RWPE1 (cell line): ENCODE measurements at regions not wholly inside any gene's neighbourhood (a gene's known extent, or its start where the extent isn't known, plus 50 kb on each side); places are given as distances from the start of the nearest gene placed in this dataset.

Experiments
- CTCF ChIA-PET: fragments of 350-600 bp; sonication (Branson Sonifier 250); formaldehyde crosslinking; extraction: SDS; loops from one replicate; lab custom pipeline; 2021; lab: Yijun Ruan, JAX
- POLR2A ChIA-PET: fragments of 400-600 bp; formaldehyde crosslinking; extraction: SDS; loops from one replicate; lab custom pipeline; 2020; ENCODE audit warnings: antibody characterized with exemption; ENCODE audit not compliant: low non-redundant PET; lab: Yijun Ruan, JAX
- DNase-seq: peaks from one replicate; pipeline ENCODE4 v3.0.0; 2012; ENCODE audit warnings: low spot score
- H3K27ac ChIP-seq: fragments of 450-650 bp; 2 replicates; pipeline ENCODE4 v1.5.1; 2017
- CTCF ChIP-seq: fragments of 450-650 bp; conservative IDR thresholded peaks from 2 replicates; pipeline ENCODE4 v1.5.1; 2017; ENCODE audit warnings: low read depth, mild to moderate bottlenecking

- DNase-seq = no peak
- no peak for TF ChIP-seq CTCF
- CTCF ChIA-PET = no interaction called here
- POLR2A ChIA-PET = no interaction called here
- no peak overlapping the region for H3K27ac ChIP-seq
Measured at GRCh38 chr1:80925130-80925805, 875.5 kb upstream of the ADGRL2 start.

DNA sequence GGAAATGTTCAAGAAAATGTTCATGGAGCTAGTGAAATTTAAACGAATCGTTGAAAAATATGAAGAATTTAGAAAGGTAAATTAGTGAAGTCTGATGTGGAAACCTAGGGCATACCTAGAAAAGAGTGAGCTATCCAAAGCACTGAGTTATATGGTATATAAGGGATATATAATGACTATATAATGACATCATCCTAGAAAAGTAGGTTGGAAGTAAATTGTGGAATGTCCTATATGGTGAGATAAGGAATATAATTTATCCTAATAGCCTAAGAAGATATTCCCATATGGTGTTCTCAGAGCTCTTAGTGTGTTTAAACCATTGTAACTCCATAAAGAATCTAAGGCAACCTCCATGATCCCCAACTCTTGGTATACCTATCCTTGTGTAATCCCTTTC, 876.4 kb upstream of the ADGRL2 start:
- TF ChIP-seq CTCF = no peak
- POLR2A ChIA-PET = no interaction called here
- DNase-seq = no peak
- CTCF ChIA-PET = interaction anchor here (0.6 kb wide), 1 partner anchor 61 kb away, joined by 5 read pairs; no protein-coding TSS in a partner anchor
- no peak overlapping the region for H3K27ac ChIP-seq

GRCh38 chr1:80922906-80923305, 877.8 kb upstream of the ADGRL2 start:
- H3K27ac ChIP-seq = no peak overlapping the region
- DNase-seq = no peak
- no peak for TF ChIP-seq CTCF
- ChIA-PET CTCF (no interaction called here), POLR2A (no interaction called here)

DNA sequence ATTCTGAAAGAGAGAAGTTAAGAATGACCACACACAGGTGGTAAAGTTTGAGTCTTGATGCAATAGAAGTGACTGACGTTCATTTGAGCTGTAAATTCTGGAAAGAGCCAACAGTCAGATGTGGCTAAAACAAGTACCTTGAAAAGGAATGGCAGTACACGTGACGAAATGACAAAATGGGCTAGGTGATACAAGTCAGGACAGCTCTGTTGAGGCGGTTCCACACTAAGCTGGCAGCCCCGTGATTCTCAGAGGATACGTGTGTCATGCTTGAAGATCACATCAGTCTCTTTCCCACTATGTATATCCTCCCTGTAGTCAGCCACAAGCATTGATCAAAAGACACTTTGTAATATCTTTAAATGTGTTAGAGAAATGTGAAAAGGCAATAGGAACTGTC, 881.3 kb upstream of the ADGRL2 start:
- ChIA-PET CTCF (no interaction called here), POLR2A (no interaction called here)
- H3K27ac ChIP-seq = no peak overlapping the region
- TF ChIP-seq CTCF = no peak
- no peak for DNase-seq

- no peak for TF ChIP-seq CTCF
- H3K27ac ChIP-seq = no peak overlapping the region
- DNase-seq = no peak
- ChIA-PET POLR2A (no interaction called here), CTCF (no interaction called here)
Measured at GRCh38 chr1:80918380-80918779, 882.4 kb upstream of the ADGRL2 start.

DNA sequence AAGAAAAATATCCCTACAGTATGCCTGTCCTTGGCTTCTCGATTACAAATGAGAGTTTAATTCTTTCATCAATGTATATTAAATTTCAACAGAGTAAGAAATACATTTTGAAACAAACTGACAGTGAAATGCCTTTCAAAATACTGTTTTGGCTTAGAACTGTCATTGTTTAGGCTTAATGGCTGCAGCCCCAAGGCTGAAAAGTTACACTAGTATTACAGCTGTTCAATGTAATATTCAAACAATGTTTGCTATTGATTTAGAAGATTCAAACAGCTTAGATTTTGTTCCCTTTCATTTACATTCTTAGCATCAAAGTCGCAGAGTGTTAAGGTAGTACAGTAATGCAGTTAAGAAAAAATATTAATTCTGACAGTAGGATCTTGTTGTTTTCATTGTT, 882.9 kb upstream of the ADGRL2 start:
- no peak overlapping the region for H3K27ac ChIP-seq
- ChIA-PET POLR2A (no interaction called here), CTCF (no interaction called here)
- no peak for DNase-seq
- no peak for TF ChIP-seq CTCF
